Stomach smooth muscle (tissue), 2 donors: ENCODE measurements at regions not wholly inside any gene's neighbourhood (a gene's known extent, or its start where the extent isn't known, plus 50 kb on each side); places are given as distances from the start of the nearest gene placed in this dataset.

ENCODE experiments used
- H3K27ac ChIP-seq: one replicate; pipeline ENCODE4 v1.7.0; 2013; ENCODE audit warnings: mild to moderate bottlenecking, low read length, inconsistent platforms
- H3K27me3 ChIP-seq, 2 donors: one replicate each; pipeline ENCODE4 v1.7.0; 2013; ENCODE audit warnings: low read length in 2 of 2; ENCODE audit not compliant: insufficient read depth in 2 of 2, control insufficient read depth in 1 of 2
- H3K36me3 ChIP-seq, 2 donors: one replicate each; pipeline ENCODE4 v1.7.0; 2013; ENCODE audit warnings: low read length in 2 of 2; ENCODE audit not compliant: control insufficient read depth in 2 of 2, insufficient read depth in 2 of 2
- H3K4me1 ChIP-seq: one replicate; pipeline ENCODE4 v1.7.0; 2013; ENCODE audit warnings: low read length; ENCODE audit not compliant: control insufficient read depth, insufficient read depth
- H3K4me3 ChIP-seq, 2 donors: one replicate each; pipeline ENCODE4 v1.7.0; 2013; ENCODE audit warnings: low read length in 2 of 2
- H3K9ac ChIP-seq, 2 donors: one replicate each; pipeline ENCODE4 v1.7.0; 2013; ENCODE audit warnings: low read length in 2 of 2, mild to moderate bottlenecking in 1 of 2
- H3K9me3 ChIP-seq, 2 donors: one replicate each; pipeline ENCODE4 v1.7.0; 2013; ENCODE audit warnings: low read length in 2 of 2; ENCODE audit not compliant: control insufficient read depth in 2 of 2
- donor health status: healthy.
- donor health status: Pancreatic carcinoma.

DNA sequence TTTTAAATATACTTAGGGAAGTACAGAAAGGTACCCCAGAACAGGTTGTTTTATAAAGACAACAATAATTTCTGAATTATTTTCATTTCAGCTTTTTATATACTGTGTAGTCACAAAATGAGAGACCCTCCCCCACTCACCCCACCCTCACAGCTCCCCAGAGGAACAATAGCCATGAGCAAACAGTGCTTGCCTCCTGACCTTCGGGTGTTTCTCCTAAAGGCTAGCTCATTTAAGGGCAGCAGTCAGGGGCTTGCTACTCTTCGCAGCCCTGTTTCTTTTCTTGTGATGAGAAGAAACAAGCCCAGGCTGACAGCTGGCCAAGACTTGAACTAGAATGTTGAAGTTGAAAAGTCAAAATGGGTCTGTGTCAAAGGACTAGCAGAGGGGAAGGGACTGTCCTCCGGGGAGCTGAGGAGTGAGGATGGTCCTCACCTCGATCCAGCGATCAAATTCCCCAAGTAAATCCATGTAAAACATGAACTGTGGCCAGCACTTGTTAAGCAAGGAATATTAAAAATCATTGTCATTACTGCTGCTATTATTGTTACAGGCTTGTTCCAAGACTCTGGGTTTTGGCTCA is 133.8 kb upstream of the ARHGAP5 start:
- no peaks in the 10 kb centered on the region for H3K4me1 ChIP-seq
- no peak overlapping the region for H3K9ac ChIP-seq
- H3K27ac ChIP-seq: no peak overlapping the region
- H3K4me3 ChIP-seq: no peak overlapping the region
- no peaks in the 10 kb centered on the region for H3K9me3 ChIP-seq
- no peaks in the 10 kb centered on the region for H3K36me3 ChIP-seq
- no peaks in the 10 kb centered on the region for H3K27me3 ChIP-seq

DNA sequence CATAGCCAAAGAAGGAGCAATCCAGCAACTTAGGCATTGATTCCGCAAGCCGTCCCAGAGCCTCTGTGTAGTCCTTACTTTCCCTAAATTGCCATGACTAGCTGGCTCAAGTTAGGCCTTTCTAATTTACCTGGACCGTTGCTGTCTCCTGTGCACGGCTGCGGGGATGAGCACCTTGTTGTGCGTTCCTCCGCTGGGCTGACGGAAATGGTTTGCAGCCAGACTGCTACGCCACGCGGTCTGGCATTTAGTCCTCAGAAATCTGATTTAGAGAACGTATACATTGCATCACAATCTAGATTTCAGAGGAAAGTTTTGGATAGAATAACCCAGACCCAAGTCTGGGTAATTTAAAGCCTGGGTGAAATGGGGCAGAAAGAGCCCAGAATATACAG is 133.2 kb upstream of the ARHGAP5 start:
- Histone ChIP-seq H3K4me3 (no peak overlapping the region), H3K27ac (no peak overlapping the region), H3K27me3 (no peaks in the 10 kb centered on the region), H3K36me3 (no peaks in the 10 kb centered on the region), H3K4me1 (no peaks in the 10 kb centered on the region), H3K9ac (no peak overlapping the region), H3K9me3 (no peaks in the 10 kb centered on the region)

DNA sequence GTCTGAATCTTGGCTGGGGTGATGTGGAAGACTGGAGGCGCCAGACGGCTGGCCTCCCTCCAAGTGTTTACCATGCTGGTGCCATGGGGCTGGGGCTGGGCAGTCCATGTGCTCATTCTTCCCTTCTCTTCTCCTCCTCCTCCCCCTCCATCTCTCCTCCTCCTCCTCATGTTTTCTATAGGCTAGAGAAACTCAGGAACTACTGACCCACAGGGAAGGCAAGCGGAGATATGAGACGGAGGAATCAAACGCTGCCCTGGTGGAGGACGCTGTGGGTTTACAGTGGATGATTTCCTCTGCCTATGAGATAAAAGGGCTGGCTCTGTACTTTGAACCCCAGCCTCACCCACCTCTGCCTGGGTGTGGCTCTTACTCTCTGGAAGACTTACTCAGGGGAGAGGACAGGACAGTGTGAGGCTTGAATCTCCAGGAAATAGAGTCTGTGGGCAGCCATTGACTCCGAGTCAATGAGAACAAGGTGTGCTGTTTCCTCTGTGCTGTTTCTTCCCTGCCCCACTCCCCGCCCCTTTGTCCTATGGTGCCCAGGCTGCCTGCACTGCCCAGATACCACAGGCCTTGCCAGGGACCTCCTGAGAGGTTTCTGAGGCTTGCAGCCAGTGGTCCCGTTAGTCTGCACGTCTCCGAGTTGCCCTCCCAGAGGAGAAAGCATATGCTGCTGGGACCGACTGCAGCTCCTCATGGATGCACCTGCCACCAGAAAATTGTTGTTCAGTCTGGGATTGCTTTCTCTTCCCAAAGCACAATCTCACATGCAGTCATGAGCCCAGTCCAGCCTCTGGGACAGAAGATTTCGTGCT is 132.6 kb upstream of the ARHGAP5 start:
- Histone ChIP-seq H3K27me3 (no peaks in the 10 kb centered on the region), H3K9me3 (no peaks in the 10 kb centered on the region), H3K27ac (no peak overlapping the region), H3K9ac (no peak overlapping the region), H3K36me3 (no peaks in the 10 kb centered on the region), H3K4me3 (no peak overlapping the region), H3K4me1 (no peaks in the 10 kb centered on the region)

GRCh38 chr14:31945074-31945613 is 132.0 kb upstream of the ARHGAP5 start:
- no peaks in the 10 kb centered on the region for H3K9me3 ChIP-seq
- H3K27me3 ChIP-seq: no peaks in the 10 kb centered on the region
- no peak overlapping the region for H3K27ac ChIP-seq

DNA sequence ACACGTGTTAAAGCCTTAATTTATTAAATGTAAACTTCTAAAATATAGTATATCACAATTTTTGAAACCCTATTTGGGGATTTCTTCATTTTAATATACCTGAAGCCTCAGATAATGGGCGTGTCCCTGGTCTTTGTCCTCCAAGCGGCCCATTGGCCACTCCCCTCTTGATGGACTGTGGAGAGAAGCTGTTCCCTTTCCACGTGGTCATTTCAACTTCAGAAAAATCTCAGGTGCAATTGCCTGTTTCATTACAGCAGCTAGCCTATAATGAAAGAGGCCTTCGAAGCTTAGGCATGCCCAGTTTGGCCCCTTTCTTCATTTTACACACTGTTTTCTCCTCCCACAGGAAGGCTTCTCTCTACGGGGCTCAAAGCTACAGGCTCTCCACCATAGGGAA is 131.4 kb upstream of the ARHGAP5 start:
- Histone ChIP-seq H3K36me3 (no peaks in the 10 kb centered on the region), H3K27me3 (no peaks in the 10 kb centered on the region), H3K4me3 (no peak overlapping the region), H3K9ac (no peak overlapping the region), H3K9me3 (no peaks in the 10 kb centered on the region), H3K4me1 (peaks cover 3% of the 10 kb centered on the region), H3K27ac (no peak overlapping the region)

More at GRCh38 chr14:31945074-31945613, 132.0 kb upstream of the ARHGAP5 start:
- Histone ChIP-seq H3K36me3 (no peaks in the 10 kb centered on the region), H3K9ac (no peak overlapping the region), H3K4me1 (no peaks in the 10 kb centered on the region), H3K4me3 (no peak overlapping the region)

GRCh38 chr14:31947076-31947475 is 130.0 kb upstream of the ARHGAP5 start:
- no peaks in the 10 kb centered on the region for H3K27me3 ChIP-seq
- H3K4me1 ChIP-seq: peaks cover 12% of the 10 kb centered on the region
- no peak overlapping the region for H3K9ac ChIP-seq

DNA sequence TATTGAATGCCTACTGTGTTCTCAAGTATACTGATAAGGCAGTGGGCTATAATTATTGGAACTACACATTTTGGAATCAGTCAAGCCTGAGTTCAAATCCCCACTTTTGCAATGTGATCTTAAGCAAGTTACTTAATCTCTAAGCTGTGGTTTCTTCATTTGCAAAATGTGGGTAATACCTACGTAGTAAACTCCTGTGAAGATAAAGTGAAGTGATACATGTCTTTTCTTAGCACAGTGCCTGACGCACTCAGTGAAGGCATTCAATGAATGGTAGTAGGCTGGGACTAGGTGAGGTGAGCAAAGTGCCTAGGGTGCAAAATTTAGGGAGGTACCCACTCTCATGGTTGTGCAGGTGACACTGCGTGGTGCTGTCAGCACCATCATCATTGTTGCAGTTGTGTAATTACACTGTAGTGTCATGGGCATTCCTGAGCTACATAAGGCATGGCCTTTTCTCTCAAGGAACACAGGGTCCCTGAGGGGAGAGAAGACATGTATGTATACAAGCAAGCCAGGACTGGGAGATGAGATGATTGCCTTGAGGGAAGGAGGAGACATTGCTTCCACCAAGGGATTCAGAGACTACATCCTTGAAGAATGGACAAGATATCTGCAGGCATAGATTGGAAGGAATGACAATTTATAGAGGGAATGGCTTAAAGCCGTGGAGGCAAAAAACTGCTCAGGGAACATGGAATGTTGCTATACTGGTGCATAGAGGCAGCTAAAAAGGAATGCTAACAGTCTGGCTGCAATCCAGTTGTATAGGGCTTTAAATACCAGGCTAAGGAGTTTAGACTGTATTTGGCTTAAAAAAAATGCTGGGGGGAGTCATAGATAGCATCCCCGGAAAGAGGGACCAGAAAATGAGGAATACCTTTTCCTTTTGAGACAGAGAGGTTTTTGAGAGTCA is 129.2 kb upstream of the ARHGAP5 start:
- H3K4me1 ChIP-seq: peaks cover 12% of the 10 kb centered on the region
- H3K27me3 ChIP-seq: no peaks in the 10 kb centered on the region
- H3K27ac ChIP-seq: no peak overlapping the region
- no peak overlapping the region for H3K4me3 ChIP-seq
- no peaks in the 10 kb centered on the region for H3K9me3 ChIP-seq
- H3K9ac ChIP-seq: no peak overlapping the region
- H3K36me3 ChIP-seq: no peaks in the 10 kb centered on the region

More at GRCh38 chr14:31947076-31947475, 130.0 kb upstream of the ARHGAP5 start:
- Histone ChIP-seq H3K9me3 (no peaks in the 10 kb centered on the region), H3K27ac (no peak overlapping the region), H3K4me3 (no peak overlapping the region), H3K36me3 (no peaks in the 10 kb centered on the region)

GRCh38 chr14:31949709-31950108 is 127.4 kb upstream of the ARHGAP5 start:
- Histone ChIP-seq H3K4me3 (no peak overlapping the region), H3K9ac (no peak overlapping the region), H3K27me3 (no peaks in the 10 kb centered on the region), H3K9me3 (no peaks in the 10 kb centered on the region), H3K4me1 (peaks cover 12% of the 10 kb centered on the region), H3K36me3 (no peaks in the 10 kb centered on the region), H3K27ac (no peak overlapping the region)

DNA sequence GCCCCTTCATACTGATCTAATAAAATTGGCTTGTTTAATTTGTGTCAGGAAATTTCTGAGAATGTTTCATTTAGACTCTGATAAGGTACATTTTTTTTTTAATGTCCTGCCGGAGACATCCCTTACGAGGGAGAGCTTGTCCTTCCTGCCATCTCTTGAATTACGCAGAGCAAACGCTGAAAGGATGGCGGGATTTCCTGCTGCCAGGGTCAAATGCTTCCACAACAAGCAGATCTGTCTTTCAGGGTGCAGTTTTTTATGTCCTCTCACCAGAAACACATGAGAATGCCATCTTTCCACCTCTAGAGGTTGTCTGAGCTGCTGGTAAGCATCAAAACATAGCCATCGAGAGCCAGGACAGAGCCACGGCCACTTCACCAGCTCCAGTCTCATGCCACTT is 126.8 kb upstream of the ARHGAP5 start:
- Histone ChIP-seq H3K27ac (no peak overlapping the region), H3K9ac (no peak overlapping the region)

DNA sequence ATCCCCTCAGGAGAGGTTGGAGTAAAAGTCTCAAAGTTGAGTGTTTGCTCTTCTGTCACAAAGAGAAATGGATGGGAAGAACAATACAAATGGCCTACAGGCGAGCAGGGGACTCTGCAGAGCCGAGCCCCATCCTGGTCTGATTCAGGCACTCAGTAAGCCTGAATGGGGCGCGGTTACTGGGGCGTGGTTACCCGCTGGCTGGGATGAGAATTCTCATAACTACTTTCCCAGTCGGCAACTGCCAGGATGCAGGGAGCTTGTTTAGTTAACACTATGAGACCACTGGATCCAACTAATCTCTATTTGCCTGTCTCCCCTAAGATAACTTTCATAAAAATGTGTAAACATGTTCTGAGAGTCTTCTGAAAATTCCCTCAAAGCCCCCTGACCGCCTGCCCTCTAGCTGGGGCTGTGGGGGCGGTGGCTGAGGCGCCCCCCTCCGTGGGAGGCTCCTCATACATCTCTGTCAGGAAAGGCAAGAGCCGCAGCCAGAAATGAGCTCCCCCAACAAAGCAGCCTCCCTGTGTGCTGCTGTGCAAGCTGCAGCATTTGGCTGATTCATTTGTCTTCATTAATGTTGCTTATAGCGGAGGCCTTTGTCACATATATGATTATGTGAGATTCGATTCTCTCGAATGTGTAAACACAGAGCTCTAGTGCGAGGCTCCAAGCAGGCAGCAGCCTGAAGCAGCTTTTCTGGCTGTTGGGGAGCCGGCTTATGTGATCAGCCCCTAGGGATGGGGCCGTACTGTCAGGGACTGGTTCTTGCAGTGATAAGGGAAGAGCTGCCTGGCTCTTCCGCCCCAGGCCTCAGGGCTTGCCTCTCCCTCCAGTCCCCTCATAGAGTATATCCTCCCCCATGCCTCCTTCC is 126.1 kb upstream of the ARHGAP5 start:
- H3K27me3 ChIP-seq: no peaks in the 10 kb centered on the region
- H3K4me1 ChIP-seq: peaks cover 12% of the 10 kb centered on the region
- H3K9me3 ChIP-seq: no peaks in the 10 kb centered on the region
- H3K36me3 ChIP-seq: no peaks in the 10 kb centered on the region
- H3K27ac ChIP-seq: no peak overlapping the region
- no peak overlapping the region for H3K9ac ChIP-seq
- H3K4me3 ChIP-seq: peak overlapping the region; percentile 9 to 40

More for the DNA sequence above, 126.8 kb upstream of the ARHGAP5 start:
- no peaks in the 10 kb centered on the region for H3K36me3 ChIP-seq
- peak overlapping the region in 1 of 2 donors; percentile 40 for H3K4me3 ChIP-seq
- H3K9me3 ChIP-seq: no peaks in the 10 kb centered on the region
- H3K4me1 ChIP-seq: peaks cover 12% of the 10 kb centered on the region
- no peaks in the 10 kb centered on the region for H3K27me3 ChIP-seq
